ENCODE measurements at regions not wholly inside any gene's neighbourhood (a gene's known extent, or its start where the extent isn't known, plus 50 kb on each side); places are given as distances from the start of the nearest gene placed in this dataset.

DNA sequence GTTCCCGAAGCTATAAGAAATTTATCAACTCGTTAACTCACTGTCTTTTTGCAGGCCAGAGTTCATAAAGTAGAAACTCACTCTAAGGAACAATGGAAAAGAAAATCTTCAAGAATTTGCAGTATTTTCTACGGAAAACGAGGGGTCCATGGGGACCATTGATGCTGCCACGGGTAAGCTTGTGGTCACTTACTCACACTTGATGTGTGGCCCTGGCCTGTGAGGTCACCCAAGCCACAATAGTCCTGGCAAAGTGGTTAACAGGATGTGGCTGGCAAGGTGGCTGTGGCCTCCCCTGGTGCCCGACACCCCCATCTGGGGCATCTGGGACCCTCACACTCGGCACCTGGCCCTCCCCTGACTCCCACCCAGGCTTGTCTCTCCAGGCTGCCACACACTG lies 123.4 kb downstream of the C6orf118 start:
- H4K20me1 ChIP-seq (ENCODE audit: control insufficient read depth, insufficient read depth, insufficient read length): no peaks in the 10 kb centered on the region
- H3K27me3 Mint-ChIP-seq (ENCODE audit: low read depth): no peaks in the 10 kb centered on the region
- DNase-seq: no peak

More for the DNA sequence above, 123.4 kb downstream of the C6orf118 start:
- H3K36me3 Mint-ChIP-seq (ENCODE audit: insufficient read depth in 1 of 3, low read depth in 3 of 3): peaks cover 4 to 7% (median 6%) of the 10 kb centered on the region in 3 experiments; a peak in 3 of 7 replicates
- no peak overlapping the region for H3K14ac ChIP-seq (ENCODE audit: insufficient read depth, low read length)
- H4K8ac ChIP-seq (replicated peaks; ENCODE audit: insufficient read length, low read depth, low read length): no peak overlapping the region
- no peaks in the 10 kb centered on the region for H3K4me1 ChIP-seq (ENCODE audit: insufficient read depth, low read length)
- no peak overlapping the region for H3K4ac ChIP-seq (ENCODE audit: low read depth, low read length)
- no peaks in the 10 kb centered on the region for H3K27me3 ChIP-seq (ENCODE audit: insufficient read depth, low read length)
- H2BK20ac ChIP-seq (ENCODE audit: low read depth, low read length, poor library complexity, severe bottlenecking): no peak overlapping the region
- H2AFZ ChIP-seq (ENCODE audit: low read length): no peak overlapping the region
- WGBS (ENCODE audit: extremely low coverage, insufficient read length, low lambda C conversion rate): no CpG with 5 or more reads among the region's 7 CpGs
- H4K5ac ChIP-seq (ENCODE audit: insufficient read length, low read depth, low read length): no peak overlapping the region
- no peak overlapping the region for H2BK120ac ChIP-seq (ENCODE audit: low read depth, low read length, poor library complexity, severe bottlenecking)
- H3K27ac Mint-ChIP-seq: no peak overlapping the region
- no peaks in the 10 kb centered on the region for H3K79me1 ChIP-seq (ENCODE audit: insufficient read depth, low read depth, low read length, poor library complexity, severe bottlenecking)
- no peak overlapping the region for H4K91ac ChIP-seq (ENCODE audit: insufficient read length, low read depth, low read length)
- H3K79me2 ChIP-seq (ENCODE audit: insufficient read depth, low read length): no peaks in the 10 kb centered on the region
- no peak overlapping the region for H2BK5ac ChIP-seq (ENCODE audit: insufficient read length, low read length)
- no peaks in the 10 kb centered on the region for H3K4me1 Mint-ChIP-seq
- no peak overlapping the region for H2BK15ac ChIP-seq (ENCODE audit: low read depth, low read length)
- no peak overlapping the region for H3K4me2 ChIP-seq (ENCODE audit: insufficient read depth, insufficient read length, low read length)
- no peak overlapping the region for H2BK12ac ChIP-seq (ENCODE audit: insufficient read length, low read depth, low read length)
- H3K27ac ChIP-seq (ENCODE audit: insufficient read length, low read depth, low read length): no peak overlapping the region
- no peak overlapping the region for H3K56ac ChIP-seq (ENCODE audit: insufficient read length, low read depth, low read length)
- H3K9ac ChIP-seq (ENCODE audit: extremely low read depth, insufficient read length, low read length): no peak overlapping the region
- H3K23ac ChIP-seq (ENCODE audit: insufficient read length, low read depth, low read length): no peak overlapping the region
- TF ChIP-seq CTCF (conservative IDR thresholded peaks at IDR 0.05): no peak
- H3K4me3 Mint-ChIP-seq: no peak overlapping the region
- H3K9me3 ChIP-seq (ENCODE audit: control insufficient read depth, low read depth, low read length): no peaks in the 10 kb centered on the region
- no peak overlapping the region for H3T11ph ChIP-seq (ENCODE audit: low read length)
- H3K18ac ChIP-seq (ENCODE audit: insufficient read length, low read depth, low read length): no peak overlapping the region
- H3K9me3 Mint-ChIP-seq: peaks cover 15 to 21% of the 10 kb centered on the region in 2 experiments
- no peak overlapping the region for H2AK5ac ChIP-seq (ENCODE audit: insufficient read length, low read length)
- H3K23me2 ChIP-seq (ENCODE audit: insufficient read length, low read depth, low read length, poor library complexity, severe bottlenecking): no peaks in the 10 kb centered on the region

All from H9 (cell line).